ENCODE measurements at regions not wholly inside any gene's neighbourhood (a gene's known extent, or its start where the extent isn't known, plus 50 kb on each side); places are given as distances from the start of the nearest gene placed in this dataset.

DNA sequence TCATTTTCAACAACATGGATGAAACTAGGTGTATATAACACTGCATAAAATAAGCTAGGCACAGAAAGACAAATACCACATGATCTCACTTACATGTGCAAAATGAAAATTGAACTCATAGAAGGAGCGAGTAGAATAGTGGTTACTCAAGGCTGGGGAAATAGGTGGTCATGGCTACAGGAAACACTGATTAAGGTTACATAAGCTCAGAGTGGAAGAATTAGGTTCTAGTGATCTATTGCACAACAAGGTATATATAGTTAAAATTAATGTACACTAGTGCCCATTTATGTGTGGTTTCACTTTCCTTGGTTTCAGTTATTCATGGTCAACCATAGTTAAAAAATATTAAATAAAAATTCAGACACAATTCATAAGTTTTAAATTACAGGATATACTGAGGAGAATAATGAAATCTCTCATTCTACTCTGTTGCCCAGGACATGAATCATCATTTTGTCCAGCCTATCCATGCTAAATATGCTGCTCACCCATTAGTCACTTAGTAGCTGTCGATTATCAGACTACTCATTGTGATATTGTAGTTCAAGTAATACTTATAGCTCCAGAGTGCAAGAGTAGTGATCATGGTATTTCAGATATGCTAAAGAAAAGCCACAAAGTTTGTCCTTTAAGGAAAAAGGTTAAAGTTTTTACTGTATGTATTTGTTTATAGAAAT lies 1530.9 kb upstream of the LRRTM1 start:
- TF ChIP-seq CTCF (conservative IDR thresholded peaks at IDR 0.05; ENCODE audit: low read depth, low read length): no peak
- TF ChIP-seq EZH2 (IDR thresholded peaks at IDR 0.05; ENCODE audit: low read length, unreplicated experiment): no peak
